ENCODE measurements at regions not wholly inside any gene's neighbourhood (a gene's known extent, or its start where the extent isn't known, plus 50 kb on each side); places are given as distances from the start of the nearest gene placed in this dataset.

GRCh38 chr17:409308-409847, 56.8 kb upstream of the RPH3AL start:
- Histone ChIP-seq H3K36me3 (no peaks in the 10 kb centered on the region), H3K27ac (peak overlapping the region; percentile 77), H3K9me3 (replicated peaks) (no peaks in the 10 kb centered on the region), H3K4me1 (replicated peaks) (peaks cover 18% of the 10 kb centered on the region), H3K4me3 (peak overlapping the region; percentile 7), H3K27me3 (replicated peaks) (no peaks in the 10 kb centered on the region)
- DNase-seq (ENCODE audit: low read depth in 1 of 2, low spot score in 2 of 2) = no peak

- Histone ChIP-seq H3K27ac (no peak overlapping the region), H3K4me1 (replicated peaks) (peaks cover 6% of the 10 kb centered on the region), H3K36me3 (no peaks in the 10 kb centered on the region), H3K4me3 (no peak overlapping the region), H3K27me3 (replicated peaks) (no peaks in the 10 kb centered on the region), H3K9me3 (replicated peaks) (no peaks in the 10 kb centered on the region)
- no peak for DNase-seq (ENCODE audit: low read depth in 1 of 2, low spot score in 2 of 2)
Measured at GRCh38 chr17:404703-405102, 52.1 kb upstream of the RPH3AL start.
